ENCODE measurements at regions not wholly inside any gene's neighbourhood (a gene's known extent, or its start where the extent isn't known, plus 50 kb on each side); places are given as distances from the start of the nearest gene placed in this dataset.

- Mint-ChIP-seq H3K4me1 (no peaks in the 10 kb centered on the region), H3K27ac (no peak overlapping the region), H3K27me3 (no peaks in the 10 kb centered on the region), H3K9me3 (no peaks in the 10 kb centered on the region), H3K36me3 (ENCODE audit: low read depth) (no peaks in the 10 kb centered on the region), H3K4me3 (no peak overlapping the region)
- ChIA-PET POLR2A (no interaction called here), CTCF (no interaction called here)
- DNase-seq, result no peak
These were observed 108.0 kb upstream of the PCDH18 start for GRCh38 chr4:137640156-137640837.

DNA sequence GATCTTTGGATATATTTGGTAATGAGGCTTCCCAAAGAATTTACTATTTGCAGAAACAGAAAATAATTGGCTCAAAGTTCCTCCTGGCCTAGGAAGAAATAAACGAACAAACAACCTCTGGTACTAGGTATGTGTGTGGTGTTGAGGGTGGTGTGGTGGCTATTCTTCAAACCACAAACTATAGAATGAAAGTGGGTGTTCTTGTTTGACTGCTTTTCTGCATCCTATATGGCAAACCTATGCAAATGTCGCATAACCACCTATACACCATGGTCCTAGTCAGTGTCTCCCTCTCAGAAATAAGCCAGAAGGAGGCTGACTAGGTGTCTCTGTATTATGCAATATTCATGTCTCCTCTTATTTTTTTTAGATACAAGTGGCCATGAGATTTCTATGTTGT is 106.6 kb upstream of the PCDH18 start:
- ChIA-PET POLR2A (no interaction called here), CTCF (no interaction called here)
- Mint-ChIP-seq H3K9me3 (no peaks in the 10 kb centered on the region), H3K27ac (no peak overlapping the region), H3K4me3 (no peak overlapping the region), H3K27me3 (no peaks in the 10 kb centered on the region), H3K36me3 (ENCODE audit: low read depth) (no peaks in the 10 kb centered on the region), H3K4me1 (no peaks in the 10 kb centered on the region)
- DNase-seq, result no peak

DNA sequence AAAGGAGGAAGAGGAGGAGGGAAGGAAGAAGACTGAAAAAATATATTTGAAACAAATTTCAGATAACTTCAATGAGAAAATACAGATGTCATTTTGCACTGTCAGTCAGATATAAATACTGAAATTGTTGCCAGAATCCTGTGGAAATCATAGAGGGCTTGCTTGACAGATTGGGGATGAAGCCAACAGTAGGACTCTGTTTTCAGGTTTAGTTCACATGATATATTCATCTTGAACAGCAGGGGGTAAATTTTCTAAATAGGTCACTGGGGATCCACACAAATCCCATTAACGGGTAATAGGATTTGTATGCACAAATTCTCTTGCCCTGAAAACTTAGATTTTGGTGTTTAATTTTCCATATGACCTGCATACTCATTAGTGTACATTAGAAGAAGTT is 103.3 kb upstream of the PCDH18 start:
- Mint-ChIP-seq H3K4me1 (no peaks in the 10 kb centered on the region), H3K36me3 (ENCODE audit: low read depth) (no peaks in the 10 kb centered on the region), H3K27me3 (no peaks in the 10 kb centered on the region), H3K9me3 (peaks cover 3% of the 10 kb centered on the region), H3K27ac (no peak overlapping the region), H3K4me3 (no peak overlapping the region)
- ChIA-PET CTCF (no interaction called here), POLR2A (no interaction called here)
- no peak for DNase-seq

DNA sequence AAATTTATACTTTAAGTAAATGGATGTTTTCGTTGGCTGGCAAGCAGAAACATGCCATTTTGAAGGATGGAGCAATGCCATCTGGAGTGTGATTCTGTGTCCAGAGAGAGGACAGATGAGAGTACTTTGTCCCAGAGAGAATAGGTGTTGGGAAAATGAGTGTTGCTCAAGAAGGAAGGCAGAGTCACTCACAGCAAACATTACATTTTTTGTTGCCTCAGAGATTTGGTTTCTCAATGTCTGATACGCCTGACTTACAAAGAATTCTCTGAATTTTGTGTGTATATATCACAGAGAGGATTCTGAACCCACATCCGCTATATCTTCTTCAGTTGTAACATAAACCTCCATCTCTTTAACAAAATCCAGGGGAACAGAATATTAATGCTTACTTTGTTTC is 102.8 kb upstream of the PCDH18 start:
- DNase-seq, result no peak
- Mint-ChIP-seq H3K4me1 (no peaks in the 10 kb centered on the region), H3K27me3 (no peaks in the 10 kb centered on the region), H3K9me3 (peaks cover 3% of the 10 kb centered on the region), H3K27ac (no peak overlapping the region), H3K36me3 (ENCODE audit: low read depth) (no peaks in the 10 kb centered on the region), H3K4me3 (no peak overlapping the region)
- ChIA-PET POLR2A (no interaction called here), CTCF (no interaction called here)

- Mint-ChIP-seq H3K27ac (no peak overlapping the region), H3K27me3 (no peaks in the 10 kb centered on the region), H3K4me3 (no peak overlapping the region), H3K9me3 (peaks cover 3% of the 10 kb centered on the region), H3K36me3 (ENCODE audit: low read depth) (no peaks in the 10 kb centered on the region), H3K4me1 (no peaks in the 10 kb centered on the region)
- ChIA-PET CTCF (no interaction called here), POLR2A (no interaction called here)
- DNase-seq, result no peak
These were observed 100.5 kb upstream of the PCDH18 start for GRCh38 chr4:137632842-137633241.

DNA sequence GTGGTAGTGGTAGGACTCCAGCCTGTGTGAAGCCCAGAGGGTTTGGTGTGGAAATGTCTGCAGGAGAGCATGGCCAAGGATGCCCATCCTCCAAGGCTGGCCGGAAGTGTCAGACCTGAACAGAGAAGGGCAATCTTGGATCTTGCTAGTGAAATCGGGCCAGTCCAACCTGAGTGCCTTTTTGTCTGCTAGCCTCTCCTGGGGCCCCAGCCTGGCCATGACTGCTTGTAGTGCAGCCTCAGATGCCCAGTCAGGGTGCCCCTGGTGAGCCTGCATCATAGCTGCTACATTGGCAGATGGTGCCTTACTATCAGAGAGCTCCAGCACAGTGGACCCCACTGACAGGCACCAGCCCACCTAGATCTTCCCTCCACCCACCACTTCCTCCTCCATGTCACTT is 99.3 kb upstream of the PCDH18 start:
- Mint-ChIP-seq H3K4me1 (no peaks in the 10 kb centered on the region), H3K27me3 (no peaks in the 10 kb centered on the region), H3K9me3 (peaks cover 3% of the 10 kb centered on the region), H3K27ac (no peak overlapping the region), H3K36me3 (ENCODE audit: low read depth) (no peaks in the 10 kb centered on the region), H3K4me3 (no peak overlapping the region)
- DNase-seq, result no peak
- ChIA-PET POLR2A (no interaction called here), CTCF (no interaction called here)

DNA sequence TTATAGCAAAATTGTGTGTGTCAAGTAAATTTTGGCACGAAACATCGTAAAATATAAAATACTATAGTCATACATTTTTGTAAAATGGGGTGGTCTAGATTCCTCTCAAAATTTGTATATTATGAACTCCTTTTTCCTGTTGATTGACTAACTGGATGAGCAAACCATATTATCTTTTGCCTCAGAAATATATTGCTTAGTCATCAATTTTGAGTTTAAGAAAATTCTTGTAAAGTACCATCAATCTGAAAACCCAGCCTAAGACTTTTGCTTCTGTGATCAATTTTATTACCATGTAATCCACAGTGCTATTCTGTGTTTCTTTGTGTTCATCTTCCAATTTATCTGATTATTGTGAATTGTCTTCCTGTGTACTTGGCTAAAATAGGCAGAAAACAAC is 98.0 kb upstream of the PCDH18 start:
- peaks cover 3% of the 10 kb centered on the region for H3K9me3 Mint-ChIP-seq
- no peaks in the 10 kb centered on the region for H3K4me1 Mint-ChIP-seq
- H3K36me3 Mint-ChIP-seq (ENCODE audit: low read depth), result no peaks in the 10 kb centered on the region
- POLR2A ChIA-PET, result no interaction called here
- no peak overlapping the region for H3K27ac Mint-ChIP-seq
- no peak overlapping the region for H3K4me3 Mint-ChIP-seq
- DNase-seq, result no peak
- CTCF ChIA-PET, result no interaction called here
- no peaks in the 10 kb centered on the region for H3K27me3 Mint-ChIP-seq

DNA sequence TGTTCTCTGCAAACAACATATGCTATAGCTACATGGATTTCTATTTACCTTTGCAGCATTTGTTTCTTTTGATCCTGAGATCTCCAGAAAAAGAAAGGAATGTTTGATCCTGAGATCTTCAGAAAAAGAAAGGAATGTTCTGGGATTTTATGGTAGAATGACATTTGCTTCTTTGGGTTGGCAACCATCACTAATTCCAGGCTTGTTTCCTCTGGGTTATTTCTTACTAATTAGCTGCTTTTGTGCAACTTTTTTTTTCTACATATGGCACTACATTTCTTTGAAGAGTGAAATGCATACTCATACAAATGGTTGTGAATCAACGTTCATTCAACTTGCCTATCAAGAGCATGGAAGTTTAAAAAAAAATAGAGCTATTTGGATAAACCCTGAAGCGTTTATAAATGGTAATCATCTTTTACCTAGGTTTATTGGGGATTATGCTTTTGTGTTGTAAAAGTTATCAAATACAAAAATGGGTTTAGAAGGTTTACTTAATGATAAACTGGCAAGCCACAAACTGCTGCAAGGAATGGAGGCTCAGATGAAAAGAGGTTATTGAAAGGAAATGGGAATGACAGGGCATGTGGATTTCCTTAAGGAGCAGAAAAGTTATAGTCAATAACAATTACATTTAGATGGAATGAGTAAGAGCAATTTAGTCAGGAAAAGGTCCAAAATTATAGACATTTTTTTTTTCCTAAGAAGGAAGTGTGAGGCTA is 95.6 kb upstream of the PCDH18 start:
- Mint-ChIP-seq H3K27me3 (no peaks in the 10 kb centered on the region), H3K9me3 (peaks cover 3% of the 10 kb centered on the region), H3K4me1 (no peaks in the 10 kb centered on the region), H3K36me3 (ENCODE audit: low read depth) (no peaks in the 10 kb centered on the region), H3K4me3 (no peak overlapping the region), H3K27ac (no peak overlapping the region)
- ChIA-PET CTCF (no interaction called here), POLR2A (no interaction called here)
- no peak for DNase-seq

- Mint-ChIP-seq H3K9me3 (no peaks in the 10 kb centered on the region), H3K4me1 (no peaks in the 10 kb centered on the region), H3K27ac (no peak overlapping the region), H3K4me3 (no peak overlapping the region), H3K27me3 (no peaks in the 10 kb centered on the region), H3K36me3 (ENCODE audit: low read depth) (no peaks in the 10 kb centered on the region)
- ChIA-PET POLR2A (no interaction called here), CTCF (no interaction called here)
- no peak for DNase-seq
These were observed 94.8 kb upstream of the PCDH18 start for GRCh38 chr4:137626942-137627738.

DNA sequence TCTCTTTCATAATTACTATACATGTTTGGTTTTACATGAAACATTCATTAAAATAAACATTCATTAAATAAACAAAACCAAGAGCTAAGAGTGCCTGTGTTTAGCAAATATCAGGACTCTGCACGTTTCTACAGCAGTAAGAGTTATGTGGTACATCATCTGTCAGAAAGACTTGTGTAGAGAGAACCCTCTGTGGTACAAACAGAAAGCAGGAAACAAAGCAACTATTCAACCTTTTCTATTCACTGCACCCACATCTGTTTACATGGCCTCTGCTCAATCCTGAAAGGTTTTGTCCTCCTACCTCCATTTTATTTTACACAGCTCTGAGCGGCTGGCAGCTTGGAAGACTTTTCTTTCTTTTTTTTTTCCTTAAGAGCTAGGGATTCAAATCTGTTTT is 90.7 kb upstream of the PCDH18 start:
- POLR2A ChIA-PET, result no interaction called here
- H3K27me3 Mint-ChIP-seq, result no peaks in the 10 kb centered on the region
- CTCF ChIA-PET, result no interaction called here

DNA sequence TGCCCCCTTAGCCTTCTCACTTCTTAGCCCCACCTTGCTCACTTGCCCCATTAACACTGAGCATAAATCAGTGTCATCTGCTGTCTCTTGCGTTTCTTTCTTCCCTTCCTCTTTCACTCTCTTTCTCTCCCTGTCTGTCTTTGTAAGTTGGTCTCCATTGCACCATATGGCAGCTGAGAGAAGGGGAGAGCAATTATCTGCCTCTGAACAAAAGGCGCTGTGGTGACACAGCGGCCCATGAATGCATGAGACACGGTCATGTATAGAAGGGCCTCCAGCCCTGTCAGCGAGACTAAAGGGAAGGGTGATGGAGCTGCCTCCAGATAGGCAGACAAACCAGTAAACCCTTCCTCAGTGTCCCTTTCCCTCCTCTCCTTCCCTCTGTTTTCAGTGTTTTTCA is 88.8 kb upstream of the PCDH18 start:
- no peaks in the 10 kb centered on the region for H3K4me1 Mint-ChIP-seq
- ChIA-PET POLR2A (no interaction called here), CTCF (interaction anchor here (1.3 kb wide), 1 partner anchor 9 kb away, joined by 3 read pairs; no protein-coding TSS in a partner anchor)
- no peak overlapping the region for H3K4me3 Mint-ChIP-seq
- no peak for DNase-seq
- no peaks in the 10 kb centered on the region for H3K9me3 Mint-ChIP-seq
- H3K27me3 Mint-ChIP-seq, result no peaks in the 10 kb centered on the region
- H3K36me3 Mint-ChIP-seq (ENCODE audit: low read depth), result no peaks in the 10 kb centered on the region
- no peak overlapping the region for H3K27ac Mint-ChIP-seq

More for the DNA sequence above, 90.7 kb upstream of the PCDH18 start:
- H3K27ac Mint-ChIP-seq, result no peak overlapping the region
- H3K36me3 Mint-ChIP-seq (ENCODE audit: low read depth), result no peaks in the 10 kb centered on the region
- H3K9me3 Mint-ChIP-seq, result no peaks in the 10 kb centered on the region
- DNase-seq, result no peak
- H3K4me3 Mint-ChIP-seq, result no peak overlapping the region
- H3K4me1 Mint-ChIP-seq, result no peaks in the 10 kb centered on the region

DNA sequence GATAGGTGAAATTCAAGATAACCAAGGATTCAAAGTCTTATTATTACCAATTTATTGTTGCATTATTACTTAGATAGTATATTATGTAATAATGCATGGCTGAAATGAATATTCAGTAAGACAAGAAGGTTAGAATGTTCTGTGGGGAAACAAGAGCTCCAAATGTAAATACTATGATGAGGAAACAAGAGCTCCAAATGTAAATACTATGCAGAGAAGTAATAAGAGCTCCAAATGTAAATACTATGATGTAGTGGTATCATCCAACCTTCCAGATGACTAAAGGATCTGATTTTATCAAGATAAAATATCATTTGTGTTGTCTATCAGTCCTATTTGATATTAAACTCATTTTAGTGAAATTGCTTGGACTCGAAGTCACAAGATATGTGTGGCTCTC is 82.2 kb upstream of the PCDH18 start:
- H3K4me3 Mint-ChIP-seq, result no peak overlapping the region
- H3K4me1 Mint-ChIP-seq, result no peaks in the 10 kb centered on the region
- POLR2A ChIA-PET, result no interaction called here
- DNase-seq, result no peak
- no peaks in the 10 kb centered on the region for H3K9me3 Mint-ChIP-seq
- H3K27ac Mint-ChIP-seq, result no peak overlapping the region
- CTCF ChIA-PET, result no interaction called here
- no peaks in the 10 kb centered on the region for H3K36me3 Mint-ChIP-seq (ENCODE audit: low read depth)
- no peaks in the 10 kb centered on the region for H3K27me3 Mint-ChIP-seq

- no peak overlapping the region for H3K4me3 Mint-ChIP-seq
- H3K4me1 Mint-ChIP-seq, result no peaks in the 10 kb centered on the region
- DNase-seq, result no peak
- no peaks in the 10 kb centered on the region for H3K36me3 Mint-ChIP-seq (ENCODE audit: low read depth)
- ChIA-PET CTCF (interaction anchor here (0.8 kb wide), 1 partner anchor 9 kb away, joined by 3 read pairs; no protein-coding TSS in a partner anchor), POLR2A (no interaction called here)
- no peak overlapping the region for H3K27ac Mint-ChIP-seq
- no peaks in the 10 kb centered on the region for H3K9me3 Mint-ChIP-seq
- no peaks in the 10 kb centered on the region for H3K27me3 Mint-ChIP-seq
These were observed 79.9 kb upstream of the PCDH18 start for GRCh38 chr4:137611998-137612700.

Measured in activated CD4-positive, alpha-beta T cell treated with anti-CD3 and anti-CD28 coated beads, Interleukin-2, amount 10 ng/mL, durations not matched to agents 7 days and 5 days (primary cell).